Bronchial epithelial cell (primary cell): ENCODE measurements at regions not wholly inside any gene's neighbourhood (a gene's known extent, or its start where the extent isn't known, plus 50 kb on each side); places are given as distances from the start of the nearest gene placed in this dataset.
"Not testable (repeated sequence)": the region's sequence is repeated elsewhere in the genome, so short reads cannot be mapped to it uniquely, and the experiment has no call there.

Experiments
- DNase-seq: peaks from one replicate; pipeline ENCODE4 v3.0.0-alpha.2; 2010; ENCODE audit warnings: low read depth
- FAIRE-seq: peaks from 2 replicates; lab custom pipeline; 2011; peaks lifted over from hg19 to GRCh38; lab: Jason Lieb, UNC
- H3K27me3 ChIP-seq: 2 replicates; pipeline ENCODE4 v1.5.1; 2011; ENCODE audit warnings: low read length; ENCODE audit not compliant: control insufficient read depth, insufficient read depth
- H3K36me3 ChIP-seq: 2 replicates; pipeline ENCODE4 v1.5.1; 2011; ENCODE audit warnings: low read length; ENCODE audit not compliant: control insufficient read depth, insufficient read depth
- H3K4me3 ChIP-seq: 2 replicates; pipeline ENCODE4 v1.5.1; 2011; ENCODE audit warnings: mild to moderate bottlenecking, low read depth, low read length, control low read depth
- CTCF ChIP-seq: IDR thresholded peaks from 2 replicates; pipeline ENCODE4 v1.5.1; 2011; ENCODE audit warnings: mild to moderate bottlenecking, moderate library complexity, low read length, control low read depth, inconsistent platforms; ENCODE audit not compliant: insufficient read depth, severe bottlenecking

GRCh38 chr7:119879835-119880234 lies 393.1 kb upstream of the KCND2 start:
- DNase-seq (no peak), FAIRE-seq (no peak)
- H3K27me3 ChIP-seq: no peaks in the 10 kb centered on the region
- no peak for TF ChIP-seq CTCF
- no peaks in the 10 kb centered on the region for H3K36me3 ChIP-seq
- H3K4me3 ChIP-seq: no peak overlapping the region

- no peak overlapping the region for H3K4me3 ChIP-seq
- TF ChIP-seq CTCF: no peak
- FAIRE-seq (no peak), DNase-seq (no peak)
- H3K27me3 ChIP-seq: no peaks in the 10 kb centered on the region
- H3K36me3 ChIP-seq: no peaks in the 10 kb centered on the region
Measured at GRCh38 chr7:119886007-119886406, 387.0 kb upstream of the KCND2 start.

GRCh38 chr7:119886525-119886924 lies 386.4 kb upstream of the KCND2 start:
- not testable (repeated sequence) for H3K36me3 ChIP-seq, H3K4me3 ChIP-seq, FAIRE-seq, DNase-seq, H3K27me3 ChIP-seq

GRCh38 chr7:119888251-119888650 lies 384.7 kb upstream of the KCND2 start:
- FAIRE-seq (no peak), DNase-seq (no peak)
- no peak for TF ChIP-seq CTCF
- Histone ChIP-seq H3K36me3 (no peaks in the 10 kb centered on the region), H3K4me3 (no peak overlapping the region), H3K27me3 (no peaks in the 10 kb centered on the region)

- no peak for FAIRE-seq
- no peak for DNase-seq
- Histone ChIP-seq H3K4me3 (no peak overlapping the region), H3K36me3 (no peaks in the 10 kb centered on the region), H3K27me3 (no peaks in the 10 kb centered on the region)
- TF ChIP-seq CTCF: no peak
Measured at GRCh38 chr7:119890631-119891030, 382.3 kb upstream of the KCND2 start.

- Histone ChIP-seq H3K27me3 (no peaks in the 10 kb centered on the region), H3K4me3 (no peak overlapping the region), H3K36me3 (no peaks in the 10 kb centered on the region)
- no peak for TF ChIP-seq CTCF
- DNase-seq: no peak
- FAIRE-seq: no peak
Measured at GRCh38 chr7:119895320-119895719, 377.7 kb upstream of the KCND2 start.
